Stimulated activated CD4-positive, alpha-beta T cell treated with anti-CD3 and anti-CD28 coated beads, Interleukin-4, amount 100 ng/mL, for 4 hours (primary cell): ENCODE measurements at regions not wholly inside any gene's neighbourhood (a gene's known extent, or its start where the extent isn't known, plus 50 kb on each side); places are given as distances from the start of the nearest gene placed in this dataset.

Experiments
- DNase-seq, 2 experiments: peaks; one replicate each; pipeline ENCODE4 v3.0.0-alpha.2; 2020

DNA sequence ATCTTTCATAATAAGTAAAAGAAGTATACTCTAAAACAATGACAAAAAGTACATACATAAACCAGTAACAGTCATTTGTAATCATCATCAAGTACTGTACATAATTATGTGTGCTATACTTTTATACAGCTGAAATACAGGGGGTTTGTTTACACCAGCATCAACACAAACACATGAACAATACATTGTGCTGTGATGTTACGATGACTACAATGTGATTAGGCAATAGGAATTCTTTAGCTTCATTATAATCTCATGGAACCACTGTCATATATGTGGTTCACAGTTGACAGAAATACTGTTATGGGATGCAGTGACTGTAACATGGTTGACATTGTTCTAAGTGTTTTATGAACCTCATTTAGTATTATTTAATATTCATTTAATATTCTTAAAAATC is 914.4 kb upstream of the TENM4 start:
- no peak for DNase-seq

DNA sequence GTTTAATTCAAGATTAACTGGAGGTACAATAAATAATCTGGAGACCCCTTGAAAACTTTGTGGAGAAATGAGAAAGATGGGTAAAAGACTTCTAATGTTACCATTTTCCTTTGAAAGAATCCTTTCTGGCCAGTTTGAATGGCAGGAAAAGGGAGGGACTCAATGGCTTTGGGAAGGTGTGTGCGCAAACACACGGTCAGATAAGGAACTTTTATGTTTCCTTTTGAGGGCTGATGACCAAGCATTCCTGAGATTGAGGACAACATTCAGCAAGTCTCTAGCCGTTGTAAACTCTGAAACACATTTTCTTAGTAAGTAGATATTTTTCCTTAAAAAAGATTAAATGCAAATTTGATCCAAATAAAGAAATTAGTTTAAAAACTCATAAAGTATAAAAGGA is 909.7 kb upstream of the TENM4 start:
- DNase-seq: no peak

- DNase-seq: no peak
These were observed 909.2 kb upstream of the TENM4 start for GRCh38 chr11:80349997-80350396.

DNA sequence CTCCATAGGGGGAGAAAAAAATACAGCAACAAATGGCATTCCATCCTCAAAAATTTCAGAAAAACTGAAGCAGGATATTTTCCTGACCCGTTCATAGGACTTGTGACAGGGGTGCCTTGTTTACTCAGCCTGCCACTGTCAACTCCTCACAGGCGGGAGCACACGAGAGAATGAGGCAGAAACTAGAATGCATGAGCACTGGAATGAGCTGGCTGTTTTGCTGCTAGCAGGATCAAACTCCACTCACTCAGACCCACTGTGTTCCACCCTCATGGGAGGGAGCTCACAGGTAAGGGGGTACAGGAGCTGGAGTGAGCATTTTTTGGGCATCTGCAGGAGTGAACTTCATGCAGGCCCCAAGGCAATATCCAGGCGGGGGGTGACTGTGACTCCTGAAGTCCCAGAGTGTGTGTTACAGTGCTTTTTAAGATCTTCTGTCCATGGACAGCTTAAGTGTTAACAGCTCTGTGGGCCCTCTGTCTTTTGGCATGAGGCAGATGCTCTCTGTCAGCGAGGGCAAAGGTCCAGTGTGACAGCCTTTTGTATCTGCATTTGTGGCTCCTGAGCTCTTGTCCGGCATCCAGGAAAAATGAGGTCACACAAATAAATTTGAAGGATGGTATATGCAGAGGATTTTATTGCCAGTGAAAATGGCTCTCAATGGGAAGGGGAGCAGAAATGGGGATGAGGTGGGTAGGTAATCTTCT is 905.7 kb upstream of the TENM4 start:
- no peak for DNase-seq

- no peak for DNase-seq
These were observed 902.6 kb upstream of the TENM4 start for GRCh38 chr11:80343436-80343835.

DNA sequence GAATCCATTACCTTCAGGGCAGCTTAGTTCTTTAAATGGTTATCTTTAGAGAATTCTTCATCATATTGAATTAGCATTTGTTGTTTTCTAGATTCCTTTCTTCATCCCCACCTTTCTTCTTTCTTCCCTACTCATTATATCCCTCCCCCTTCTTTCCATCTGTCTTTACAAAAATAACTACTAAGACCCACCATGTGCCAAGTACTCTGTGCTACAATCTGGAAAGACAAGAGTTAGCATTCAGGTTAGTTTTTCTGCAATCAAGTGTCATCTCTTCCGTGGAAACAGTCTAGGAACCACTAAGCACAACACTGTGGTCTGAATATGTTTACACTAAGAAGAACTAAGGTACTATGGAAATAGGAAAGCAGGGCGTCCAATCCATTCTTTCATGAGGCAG is 897.4 kb upstream of the TENM4 start:
- no peak for DNase-seq

GRCh38 chr11:80331694-80332093 is 890.9 kb upstream of the TENM4 start:
- no peak for DNase-seq

- no peak for DNase-seq
These were observed 889.4 kb upstream of the TENM4 start for GRCh38 chr11:80330264-80330663.

GRCh38 chr11:80328774-80329173 is 887.9 kb upstream of the TENM4 start:
- no peak for DNase-seq

GRCh38 chr11:80327956-80328614 is 887.3 kb upstream of the TENM4 start:
- no peak for DNase-seq

DNA sequence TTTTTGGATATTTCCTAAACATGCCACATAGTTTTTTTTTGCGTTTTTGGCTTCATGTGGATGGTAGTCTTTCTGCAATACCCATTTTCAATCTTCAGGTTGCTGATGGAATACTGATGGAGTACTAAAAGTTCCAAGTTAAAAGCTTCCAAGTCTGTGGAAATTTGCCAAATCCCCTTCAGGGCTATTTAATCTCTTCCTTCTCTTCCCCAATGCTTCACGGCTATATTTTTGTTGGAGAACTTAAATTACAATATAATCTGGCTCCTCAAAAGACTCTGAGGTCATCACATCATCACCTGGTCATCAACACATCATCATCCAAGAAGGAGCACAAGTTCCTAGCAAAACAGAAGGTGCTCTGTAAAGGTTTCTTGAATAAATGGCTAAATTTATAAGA is 881.0 kb upstream of the TENM4 start:
- no peak for DNase-seq

- DNase-seq: no peak
These were observed 879.9 kb upstream of the TENM4 start for GRCh38 chr11:80320765-80321164.

- DNase-seq: no peak
These were observed 879.4 kb upstream of the TENM4 start for GRCh38 chr11:80320226-80320625.

- DNase-seq: no peak
These were observed 876.8 kb upstream of the TENM4 start for GRCh38 chr11:80317612-80318011.

GRCh38 chr11:80315200-80315599 is 874.4 kb upstream of the TENM4 start:
- DNase-seq: no peak

- no peak for DNase-seq
These were observed 868.5 kb upstream of the TENM4 start for GRCh38 chr11:80309301-80309700.

GRCh38 chr11:80307676-80308075 is 866.8 kb upstream of the TENM4 start:
- no peak for DNase-seq

DNA sequence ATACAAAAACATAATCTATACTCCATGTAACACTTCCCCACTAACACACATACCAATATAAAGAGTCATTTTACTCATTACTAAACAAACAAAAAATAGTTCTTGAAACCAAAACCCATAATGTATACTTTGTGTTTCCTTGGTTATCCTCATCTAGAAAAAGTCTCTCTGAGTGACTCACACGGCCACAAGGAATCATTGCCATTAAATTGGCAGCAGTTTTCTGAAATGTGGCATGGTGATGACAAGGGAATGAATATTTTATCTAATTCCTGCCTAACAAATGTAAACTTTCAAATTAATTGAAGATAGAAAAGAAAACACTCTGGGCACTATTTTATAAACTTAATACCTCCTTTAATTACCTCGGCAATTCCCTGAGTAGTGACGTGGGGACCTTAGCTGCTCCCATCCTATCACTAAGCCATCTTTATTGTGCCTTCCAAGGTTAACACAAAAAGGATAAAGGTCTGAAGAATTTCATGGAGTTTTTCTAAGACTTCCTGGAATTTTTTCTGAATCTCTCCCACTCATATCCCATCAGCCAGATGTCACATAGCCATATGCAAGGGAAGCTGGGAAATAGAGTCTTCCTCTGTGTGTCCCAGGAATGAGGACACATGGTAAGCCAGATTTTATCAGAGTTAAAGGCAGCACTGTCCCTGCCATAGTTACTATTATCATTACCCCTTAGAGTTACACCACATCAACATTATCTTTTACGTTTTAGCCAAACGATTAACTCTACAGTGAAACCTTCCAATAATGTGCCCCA is 857.2 kb upstream of the TENM4 start:
- no peak for DNase-seq

GRCh38 chr11:80293293-80293692 is 852.5 kb upstream of the TENM4 start:
- DNase-seq: no peak

- DNase-seq: no peak
These were observed 844.3 kb upstream of the TENM4 start for GRCh38 chr11:80284946-80285785.

DNA sequence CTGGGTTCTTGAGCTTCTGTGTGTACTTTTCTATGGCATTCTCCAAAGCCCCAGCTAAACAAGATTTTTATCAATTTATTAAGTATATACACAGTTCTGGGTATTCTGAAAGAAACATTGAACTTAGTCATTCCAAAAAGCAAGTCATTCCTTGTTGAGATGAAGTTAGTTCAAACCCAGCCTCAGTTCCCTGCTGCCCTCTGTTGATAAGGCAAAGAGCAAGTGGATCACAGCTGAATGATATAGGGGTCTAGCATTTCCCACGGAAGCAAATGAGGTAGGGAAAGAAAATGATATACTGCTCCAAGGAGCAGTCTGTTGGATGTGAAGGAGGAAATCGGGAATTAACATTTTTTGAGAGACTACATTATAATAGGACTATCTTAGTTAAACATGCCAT is 841.8 kb upstream of the TENM4 start:
- no peak for DNase-seq

DNA sequence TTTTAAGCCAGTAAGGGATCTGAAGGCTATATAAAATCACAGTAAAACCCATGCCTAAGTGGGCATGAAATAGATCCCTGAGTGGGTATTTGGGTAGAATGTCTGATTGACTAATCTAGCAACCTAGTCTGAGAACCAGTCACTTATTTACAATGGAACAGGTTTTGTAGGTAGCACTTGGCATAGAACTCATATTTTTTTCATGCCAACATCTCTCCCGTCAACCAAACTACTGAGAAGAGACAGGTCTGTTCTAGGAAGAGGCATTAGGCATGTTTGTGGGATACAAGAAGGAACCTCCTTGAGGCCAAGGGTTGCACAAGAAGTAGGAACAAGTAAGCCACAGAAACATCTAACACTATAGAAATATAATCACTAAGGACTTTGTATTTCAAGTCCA is 840.4 kb upstream of the TENM4 start:
- DNase-seq: no peak

DNA sequence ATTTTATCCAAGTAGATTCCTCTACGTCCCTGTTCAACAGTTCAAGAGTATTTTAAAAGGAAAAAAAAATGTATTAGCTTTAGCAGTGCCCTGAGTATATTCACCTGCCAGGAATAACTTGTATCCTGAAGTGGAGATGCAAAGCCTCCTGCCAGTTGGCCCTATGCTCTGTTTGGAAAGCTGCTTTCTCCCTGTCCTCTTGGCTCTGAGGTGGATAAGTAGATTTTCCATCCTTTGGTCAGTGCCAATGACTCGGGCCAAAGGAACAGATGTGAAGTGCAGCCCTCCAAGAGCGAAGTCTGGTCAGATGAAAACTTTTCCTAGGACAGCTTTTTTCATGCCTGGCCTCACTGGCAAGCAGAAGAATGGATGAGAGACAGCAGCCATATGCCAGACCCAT is 839.9 kb upstream of the TENM4 start:
- no peak for DNase-seq
